GM04503 (cell line): ENCODE measurements at regions not wholly inside any gene's neighbourhood (a gene's known extent, or its start where the extent isn't known, plus 50 kb on each side); places are given as distances from the start of the nearest gene placed in this dataset.
"Not testable (repeated sequence)": the region's sequence is repeated elsewhere in the genome, so short reads cannot be mapped to it uniquely, and the experiment has no call there.

ENCODE experiments used
- DNase-seq: peaks from one replicate; pipeline ENCODE4 v3.0.0-alpha.2; 2012; ENCODE audit warnings: low read depth

GRCh38 chr20:63145156-63145555 is 70.8 kb downstream of the YTHDF1 start:
- DNase-seq, result no peak

DNA sequence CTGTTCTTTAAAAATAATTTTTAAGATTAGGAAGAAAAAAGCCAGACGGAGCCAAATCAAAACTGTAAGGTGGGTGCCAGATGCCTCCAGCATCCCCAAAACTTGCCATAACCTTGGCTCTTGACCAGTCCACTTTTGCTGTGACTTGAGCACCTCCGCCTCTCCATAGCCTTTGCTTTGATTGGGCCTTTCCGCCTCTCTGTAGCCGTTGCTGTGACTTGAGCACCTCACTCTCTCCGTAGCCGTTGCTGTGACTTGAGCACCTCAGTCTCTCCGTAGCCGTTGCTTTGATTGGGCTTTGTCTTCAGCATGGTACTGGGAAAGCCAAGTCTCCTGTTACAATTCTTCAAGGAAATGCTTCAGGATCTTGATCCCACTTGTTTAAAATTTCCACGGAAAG is 73.0 kb downstream of the YTHDF1 start:
- DNase-seq, result no peak

- DNase-seq, result no peak
These were observed 74.4 kb downstream of the YTHDF1 start for GRCh38 chr20:63141531-63141930.

DNA sequence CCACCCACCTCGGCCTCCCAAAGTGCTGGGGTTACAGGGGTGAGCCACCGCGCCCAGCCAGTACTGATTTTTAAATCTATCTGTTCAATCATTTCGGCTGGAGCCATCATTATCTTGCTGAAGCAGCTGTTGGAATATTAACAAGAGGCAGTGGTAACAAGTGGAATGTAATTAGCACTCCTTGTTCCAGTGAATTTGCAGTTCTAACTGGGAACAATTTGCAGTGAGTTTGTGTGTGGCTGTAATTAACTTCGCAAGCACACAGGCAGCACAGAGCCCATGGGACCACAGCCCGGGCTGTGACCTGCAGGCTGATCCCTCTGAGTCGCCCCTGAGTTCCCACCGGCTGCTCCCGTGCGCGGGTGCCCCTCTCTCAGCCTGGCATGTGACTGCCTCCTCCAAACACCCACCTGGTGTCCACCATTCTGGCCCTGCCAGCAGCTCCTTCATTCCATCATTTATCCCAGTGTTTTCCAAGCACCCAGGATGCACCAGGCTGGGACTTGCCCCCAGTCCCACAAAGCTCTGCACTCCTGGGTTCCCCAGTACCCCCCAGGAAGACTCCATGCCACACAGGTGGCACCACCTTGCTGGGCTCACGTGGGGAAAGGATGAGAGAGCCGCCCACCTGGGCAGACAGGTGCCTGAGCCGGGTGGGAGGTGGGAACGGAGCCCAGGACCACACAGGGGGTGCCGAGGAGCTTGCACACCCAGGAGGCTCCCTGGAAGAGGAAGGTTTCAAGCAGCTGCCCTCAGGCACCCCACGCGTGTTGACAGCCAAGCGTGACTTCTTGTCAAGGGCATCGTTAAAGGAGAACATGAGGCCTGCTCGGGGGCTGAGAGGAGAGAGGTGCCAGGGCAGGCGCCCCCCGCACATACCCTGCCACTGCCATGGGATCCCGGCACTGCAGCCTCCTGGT is 75.2 kb downstream of the YTHDF1 start:
- DNase-seq, result no peak

- no peak for DNase-seq
These were observed 76.1 kb downstream of the YTHDF1 start for GRCh38 chr20:63139837-63140236.

DNA sequence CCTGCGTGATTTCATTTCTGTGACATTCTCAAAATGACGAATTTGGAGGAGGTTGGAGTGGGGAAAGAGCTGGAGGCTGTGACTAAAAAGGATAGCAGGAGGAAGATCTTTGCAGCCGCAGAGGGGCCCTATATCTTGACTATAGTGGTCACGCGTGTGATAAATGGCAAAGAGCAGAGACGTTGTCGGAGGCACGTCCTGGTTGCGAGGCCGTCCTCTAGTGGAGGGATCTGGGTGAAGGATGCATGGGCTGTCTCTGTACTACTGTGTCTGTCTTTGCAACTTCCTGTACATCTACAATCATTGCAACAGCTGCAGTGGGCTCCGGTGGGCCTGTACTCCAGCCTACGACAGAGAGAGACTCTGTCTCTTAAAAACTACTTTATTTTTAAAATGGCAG is 76.6 kb downstream of the YTHDF1 start:
- no peak for DNase-seq

DNA sequence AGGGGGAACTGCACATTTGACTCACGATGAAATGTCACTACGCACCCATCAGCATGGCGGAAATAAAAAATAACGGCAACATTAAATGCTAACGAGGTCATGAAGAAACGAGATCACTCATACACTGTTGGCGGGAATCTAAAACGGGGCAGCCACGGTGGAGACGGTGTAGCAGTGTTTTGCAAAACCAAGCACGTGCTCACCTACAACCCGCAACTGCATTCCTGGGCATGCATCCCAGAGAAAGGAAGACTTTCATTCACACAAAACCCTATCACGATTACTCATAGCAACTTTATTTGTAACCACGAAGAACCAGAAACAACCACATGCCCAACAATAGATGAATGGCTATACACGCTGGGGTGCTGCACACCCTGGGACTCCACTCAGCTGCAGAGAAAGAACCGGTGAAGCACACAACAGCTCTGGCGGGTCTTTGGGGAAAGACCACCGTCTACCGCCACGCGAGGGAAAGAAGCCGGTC is 77.0 kb downstream of the YTHDF1 start:
- no peak for DNase-seq

- no peak for DNase-seq
These were observed 78.0 kb downstream of the YTHDF1 start for GRCh38 chr20:63137851-63138415.

GRCh38 chr20:63136296-63136695 is 79.6 kb downstream of the YTHDF1 start:
- no peak for DNase-seq

DNA sequence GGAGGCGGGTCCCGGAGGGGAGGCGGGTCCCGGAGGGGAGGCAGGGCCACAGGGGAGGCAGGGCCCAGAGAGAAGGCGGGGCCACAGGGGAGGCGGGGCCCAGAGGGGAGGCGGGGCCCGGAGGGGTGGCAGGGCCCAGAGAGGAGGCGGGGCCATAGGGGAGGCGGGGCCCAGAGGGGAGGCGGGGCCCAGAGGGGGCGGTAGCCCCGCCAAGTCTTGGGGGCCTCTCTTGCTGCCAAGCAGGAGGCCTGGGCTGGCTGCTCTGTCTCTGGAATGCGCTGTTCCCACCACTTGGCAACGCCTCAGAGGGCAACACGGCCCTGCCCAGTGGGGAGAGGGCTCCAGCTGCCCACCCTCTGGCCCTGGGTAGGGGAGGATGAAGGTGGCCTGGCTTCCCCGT is 80.5 kb downstream of the YTHDF1 start:
- no peak for DNase-seq

DNA sequence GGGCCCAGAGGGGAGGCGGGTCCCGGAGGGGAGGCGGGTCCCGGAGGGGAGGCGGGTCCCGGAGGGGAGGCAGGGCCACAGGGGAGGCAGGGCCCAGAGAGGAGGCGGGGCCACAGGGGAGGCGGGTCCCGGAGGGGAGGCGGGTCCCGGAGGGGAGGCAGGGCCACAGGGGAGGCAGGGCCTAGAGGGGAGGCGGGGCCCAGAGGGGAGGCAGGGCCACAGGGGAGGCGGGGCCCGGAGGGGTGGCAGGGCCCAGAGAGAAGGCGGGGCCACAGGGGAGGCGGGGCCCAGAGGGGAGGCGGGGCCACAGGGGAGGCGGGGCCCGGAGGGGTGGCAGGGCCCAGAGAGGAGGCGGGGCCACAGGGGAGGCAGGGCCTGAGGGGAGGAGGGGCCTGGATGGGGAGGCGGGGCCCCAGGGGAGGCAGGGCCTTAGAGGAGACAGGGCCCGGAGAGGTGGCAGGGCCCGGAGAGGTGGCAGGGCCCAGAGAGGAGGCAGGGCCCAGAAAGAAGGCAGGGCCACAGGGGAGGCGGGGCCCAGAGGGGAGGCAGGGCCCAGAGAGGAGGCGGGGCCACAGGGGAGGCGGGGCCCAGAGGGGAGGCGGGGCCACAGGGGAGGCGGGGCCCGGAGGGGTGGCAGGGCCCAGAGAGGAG is 81.1 kb downstream of the YTHDF1 start:
- not testable (repeated sequence) for DNase-seq

- DNase-seq, result no peak
These were observed 81.7 kb downstream of the YTHDF1 start for GRCh38 chr20:63134201-63134612.

DNA sequence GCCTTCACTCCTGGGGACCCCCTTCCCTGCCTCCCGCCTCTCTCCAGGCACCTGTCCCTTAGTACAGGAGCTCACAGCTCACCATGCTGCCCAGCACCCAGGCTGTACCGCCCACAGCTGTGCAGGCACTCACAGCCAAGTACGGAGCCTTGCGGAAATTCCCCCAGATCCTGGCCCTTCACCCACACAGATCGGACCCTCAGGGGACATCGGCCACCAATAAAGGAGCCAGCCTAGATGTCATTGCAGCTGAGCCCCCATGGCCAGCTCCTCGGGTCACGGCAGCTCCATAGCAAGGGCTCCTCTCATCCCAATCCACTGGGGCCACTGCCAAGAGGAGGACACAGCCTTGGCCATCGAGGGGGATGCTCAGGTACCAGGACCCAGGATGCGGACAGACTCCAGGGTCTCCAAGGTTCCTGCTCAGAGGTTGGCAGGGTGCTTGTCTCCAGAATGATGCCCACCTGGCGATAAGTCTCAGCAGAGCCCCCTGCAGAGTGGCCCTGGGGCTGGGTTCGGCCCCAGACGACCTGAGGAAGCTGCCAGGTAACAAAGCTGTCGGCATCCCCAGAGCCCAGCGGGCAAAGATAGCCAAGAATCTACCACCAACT is 82.3 kb downstream of the YTHDF1 start:
- no peak for DNase-seq

- DNase-seq, result no peak
These were observed 83.0 kb downstream of the YTHDF1 start for GRCh38 chr20:63132715-63133471.

GRCh38 chr20:63132131-63132714 is 83.7 kb downstream of the YTHDF1 start:
- no peak for DNase-seq

GRCh38 chr20:63130658-63131577 is 85.0 kb downstream of the YTHDF1 start:
- DNase-seq, result no peak

DNA sequence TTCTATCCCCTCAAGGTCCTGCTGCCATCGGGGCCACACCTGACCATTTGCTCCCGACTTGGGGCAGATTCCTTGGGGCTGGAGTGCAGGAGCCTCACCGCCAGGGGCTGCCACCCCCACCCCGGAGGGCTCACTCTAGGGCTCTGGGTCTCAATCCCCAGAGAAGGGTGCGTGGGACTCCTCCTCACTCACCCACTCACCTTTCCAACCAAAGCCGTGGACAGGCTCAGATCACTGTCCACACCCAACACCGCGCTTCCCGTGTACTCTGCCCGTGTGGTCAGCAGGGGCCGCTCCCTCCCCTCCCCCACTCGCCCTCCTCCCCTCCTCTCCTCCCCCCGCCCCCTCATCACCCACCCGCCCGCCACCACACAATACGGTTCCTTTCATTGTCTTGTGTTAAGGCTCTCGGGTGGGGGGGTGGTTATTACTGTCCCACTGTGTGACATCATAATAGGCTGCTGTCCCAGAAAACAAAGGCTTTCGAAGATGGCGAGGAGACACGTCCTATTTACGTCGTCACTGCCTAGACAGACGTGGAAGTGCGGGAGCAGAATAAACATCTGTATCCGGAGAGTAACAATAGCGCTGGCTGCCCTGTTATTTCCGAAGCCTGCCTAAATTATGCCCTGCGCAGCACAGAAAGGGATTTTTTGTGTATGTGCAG is 85.8 kb downstream of the YTHDF1 start:
- no peak for DNase-seq

- no peak for DNase-seq
These were observed 86.5 kb downstream of the YTHDF1 start for GRCh38 chr20:63129376-63129965.

DNA sequence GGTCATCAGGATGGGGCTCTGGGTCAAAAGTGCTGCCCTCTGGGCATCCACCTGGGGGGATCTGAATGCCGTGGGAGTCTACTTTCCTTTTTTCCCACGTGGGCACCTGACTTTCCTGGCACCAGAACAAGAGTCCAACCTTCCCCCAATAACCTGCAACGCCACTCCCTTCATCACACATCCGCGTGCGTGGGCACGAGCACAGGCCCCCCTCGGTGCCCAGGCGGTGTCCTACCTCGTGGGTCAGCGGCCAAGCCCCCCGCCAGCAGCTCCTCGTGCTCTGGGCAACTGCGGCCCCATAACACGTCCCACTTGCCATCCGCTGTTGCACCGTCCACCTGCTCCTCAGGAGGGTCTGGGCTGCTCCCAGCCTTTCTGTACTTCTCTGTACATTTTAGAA is 87.0 kb downstream of the YTHDF1 start:
- DNase-seq, result no peak
